ENCODE measurements at regions not wholly inside any gene's neighbourhood (a gene's known extent, or its start where the extent isn't known, plus 50 kb on each side); places are given as distances from the start of the nearest gene placed in this dataset.

DNA sequence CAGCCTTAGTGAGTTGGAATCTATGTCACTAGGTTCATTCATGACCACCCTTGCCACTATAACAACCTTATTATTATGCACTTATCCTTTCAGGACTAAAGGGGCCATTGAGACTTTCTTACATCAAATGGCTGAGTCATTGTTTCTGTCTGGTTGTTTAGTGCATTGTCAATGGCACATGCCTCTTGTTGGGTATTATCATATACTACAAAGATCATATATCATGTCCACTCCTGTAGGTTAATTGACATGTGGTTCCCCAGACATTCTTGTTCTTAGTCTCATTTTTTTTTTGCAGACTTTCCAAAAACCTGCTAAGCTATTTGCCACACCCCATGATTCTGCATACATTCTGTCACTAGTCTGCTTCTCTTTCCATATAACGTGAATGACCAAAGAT is 66.7 kb upstream of the PRDM9 start:
- TF ChIP-seq, protein P1, sequence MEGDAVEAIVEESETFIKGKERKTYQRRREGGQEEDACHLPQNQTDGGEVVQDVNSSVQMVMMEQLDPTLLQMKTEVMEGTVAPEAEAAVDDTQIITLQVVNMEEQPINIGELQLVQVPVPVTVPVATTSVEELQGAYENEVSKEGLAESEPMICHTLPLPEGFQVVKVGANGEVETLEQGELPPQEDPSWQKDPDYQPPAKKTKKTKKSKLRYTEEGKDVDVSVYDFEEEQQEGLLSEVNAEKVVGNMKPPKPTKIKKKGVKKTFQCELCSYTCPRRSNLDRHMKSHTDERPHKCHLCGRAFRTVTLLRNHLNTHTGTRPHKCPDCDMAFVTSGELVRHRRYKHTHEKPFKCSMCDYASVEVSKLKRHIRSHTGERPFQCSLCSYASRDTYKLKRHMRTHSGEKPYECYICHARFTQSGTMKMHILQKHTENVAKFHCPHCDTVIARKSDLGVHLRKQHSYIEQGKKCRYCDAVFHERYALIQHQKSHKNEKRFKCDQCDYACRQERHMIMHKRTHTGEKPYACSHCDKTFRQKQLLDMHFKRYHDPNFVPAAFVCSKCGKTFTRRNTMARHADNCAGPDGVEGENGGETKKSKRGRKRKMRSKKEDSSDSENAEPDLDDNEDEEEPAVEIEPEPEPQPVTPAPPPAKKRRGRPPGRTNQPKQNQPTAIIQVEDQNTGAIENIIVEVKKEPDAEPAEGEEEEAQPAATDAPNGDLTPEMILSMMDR (IDR thresholded peaks at IDR 0.05) = no peak
- TF ChIP-seq POLR2A (IDR thresholded peaks at IDR 0.05) = no peak

Measured in testis (tissue), 2 donors.